CD4-positive, alpha-beta T cell treated with Interleukin-12 subunit alpha and Interleukin-12 subunit beta, for 1 hour (primary cell): ENCODE measurements at regions not wholly inside any gene's neighbourhood (a gene's known extent, or its start where the extent isn't known, plus 50 kb on each side); places are given as distances from the start of the nearest gene placed in this dataset.
"Not testable (repeated sequence)": the region's sequence is repeated elsewhere in the genome, so short reads cannot be mapped to it uniquely, and the experiment has no call there.

Experiments
- DNase-seq: peaks from one replicate; pipeline ENCODE4 v3.0.0-alpha.2; 2020

- no peak for DNase-seq
These were observed 132.6 kb upstream of the LIPC start for GRCh38 chr15:58298879-58299850.

- DNase-seq = no peak
These were observed 129.0 kb upstream of the LIPC start for GRCh38 chr15:58302832-58303231.

- DNase-seq = no peak
These were observed 128.6 kb upstream of the LIPC start for GRCh38 chr15:58303236-58303635.

- DNase-seq = no peak
These were observed 125.0 kb upstream of the LIPC start for GRCh38 chr15:58306591-58307312.

GRCh38 chr15:58307313-58307961, 124.4 kb upstream of the LIPC start:
- DNase-seq = no peak

GRCh38 chr15:58308742-58309355, 122.9 kb upstream of the LIPC start:
- no peak for DNase-seq

- DNase-seq = no peak
These were observed 121.5 kb upstream of the LIPC start for GRCh38 chr15:58309963-58310928.

- no peak for DNase-seq
These were observed 120.2 kb upstream of the LIPC start for GRCh38 chr15:58311556-58311955.

- no peak for DNase-seq
These were observed 119.8 kb upstream of the LIPC start for GRCh38 chr15:58312031-58312430.

- peak; percentile 27 for DNase-seq
These were observed 118.5 kb upstream of the LIPC start for GRCh38 chr15:58313304-58313703.

- DNase-seq = no peak
These were observed 117.8 kb upstream of the LIPC start for GRCh38 chr15:58313810-58314592.

GRCh38 chr15:58314593-58315216, 117.1 kb upstream of the LIPC start:
- peak; percentile 24 for DNase-seq

GRCh38 chr15:58318517-58318916, 113.3 kb upstream of the LIPC start:
- DNase-seq = no peak

- no peak for DNase-seq
These were observed 110.8 kb upstream of the LIPC start for GRCh38 chr15:58321034-58321433.

- no peak for DNase-seq
These were observed 109.5 kb upstream of the LIPC start for GRCh38 chr15:58322253-58322652.

- DNase-seq = not testable (repeated sequence)
These were observed 108.5 kb upstream of the LIPC start for GRCh38 chr15:58323321-58323720.

- no peak for DNase-seq
These were observed 107.3 kb upstream of the LIPC start for GRCh38 chr15:58324533-58324932.

GRCh38 chr15:58327958-58328357, 103.8 kb upstream of the LIPC start:
- DNase-seq = no peak

GRCh38 chr15:58329211-58329610, 102.6 kb upstream of the LIPC start:
- no peak for DNase-seq
